Fibroblast of peridontal ligament (primary cell): ENCODE measurements at regions not wholly inside any gene's neighbourhood (a gene's known extent, or its start where the extent isn't known, plus 50 kb on each side); places are given as distances from the start of the nearest gene placed in this dataset.

Experiments
- DNase-seq: peaks from one replicate; pipeline ENCODE4 v3.0.0-alpha.2; 2010; ENCODE audit errors: extremely low read depth

DNA sequence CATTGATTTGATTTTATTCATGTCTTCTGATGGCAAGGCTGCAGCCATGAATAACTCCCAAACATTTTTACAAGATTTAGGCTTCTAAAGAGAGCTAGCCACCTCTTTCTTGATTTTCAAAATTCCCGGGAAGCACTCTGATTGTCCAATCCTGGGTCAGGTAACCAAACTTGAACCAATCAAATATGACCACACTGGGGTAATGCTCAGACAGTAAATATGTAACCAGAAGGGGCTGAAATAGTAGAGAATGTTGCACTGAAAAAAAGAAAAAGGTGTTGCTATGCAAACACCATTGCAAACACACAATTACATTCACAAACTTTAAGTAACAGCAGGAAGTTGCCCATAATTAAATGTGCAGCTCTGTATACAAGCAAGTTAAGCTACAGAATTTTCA is 112.9 kb upstream of the IQCM start:
- DNase-seq: no peak

- DNase-seq: no peak
These were observed 115.8 kb upstream of the IQCM start for GRCh38 chr4:149931431-149931830.

DNA sequence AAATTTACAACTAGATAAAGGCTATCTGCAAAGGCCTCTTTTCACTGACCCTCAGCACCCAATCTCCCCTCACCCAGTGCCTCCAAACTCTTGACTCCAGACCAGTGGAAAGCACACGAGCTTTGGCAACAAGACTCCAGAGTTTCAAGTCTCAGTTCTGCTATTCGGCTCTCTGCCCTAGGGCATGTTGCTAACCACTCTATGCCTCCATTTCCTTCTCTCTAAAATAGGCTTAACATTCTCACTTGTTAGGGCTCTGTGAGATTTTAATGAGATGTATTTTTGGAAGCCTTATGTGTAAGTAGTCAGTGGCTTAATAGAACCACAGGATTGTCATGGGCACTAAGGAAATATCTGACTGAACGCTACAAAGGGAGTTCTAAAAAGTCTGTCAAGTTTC is 116.5 kb upstream of the IQCM start:
- no peak for DNase-seq

GRCh38 chr4:149933120-149933519 is 117.5 kb upstream of the IQCM start:
- no peak for DNase-seq

- peak; percentile 11 for DNase-seq
These were observed 118.2 kb upstream of the IQCM start for GRCh38 chr4:149933883-149934282.

GRCh38 chr4:149949381-149949780 is 128.9 kb upstream of the DCLK2 start:
- DNase-seq: no peak

DNA sequence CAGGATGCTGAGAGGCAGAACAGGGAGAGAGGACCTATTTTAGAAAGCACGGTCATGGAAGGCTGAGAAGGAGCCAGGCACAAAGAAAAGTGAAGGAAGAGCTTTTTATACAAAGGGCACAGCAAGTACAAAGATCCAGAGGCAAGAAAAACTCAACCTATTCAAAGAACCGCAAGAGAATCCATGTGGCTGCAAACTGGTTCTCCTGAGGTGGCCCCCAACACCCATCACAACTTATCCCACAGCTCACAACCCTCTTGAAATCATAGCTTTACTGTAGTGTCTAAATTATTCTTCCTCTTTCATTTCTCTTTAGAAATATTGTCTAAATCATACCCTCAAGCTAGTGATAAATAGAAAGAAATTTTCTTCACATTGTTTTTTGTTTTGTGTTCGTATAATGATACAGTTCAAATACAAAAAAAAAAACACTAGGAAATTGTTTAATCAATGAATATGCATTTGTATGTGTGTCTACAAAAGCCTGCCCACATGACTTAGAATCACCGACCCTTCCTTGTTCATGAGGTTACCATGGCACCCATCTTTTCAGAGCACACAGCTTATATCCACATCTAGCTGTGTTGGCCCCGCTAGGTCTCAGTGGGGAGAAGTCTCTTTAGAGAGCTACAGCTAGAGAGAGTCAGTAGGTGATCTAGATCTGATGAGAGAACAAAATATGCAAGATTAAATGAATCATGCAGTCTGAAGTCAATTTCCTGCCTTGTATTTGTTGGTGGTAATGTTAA is 126.9 kb upstream of the DCLK2 start:
- DNase-seq: no peak

GRCh38 chr4:149952101-149952500 is 126.1 kb upstream of the DCLK2 start:
- DNase-seq: no peak

GRCh38 chr4:149952716-149953115 is 125.5 kb upstream of the DCLK2 start:
- no peak for DNase-seq

GRCh38 chr4:149955780-149956390 is 122.4 kb upstream of the DCLK2 start:
- DNase-seq: no peak

- DNase-seq: no peak
These were observed 121.6 kb upstream of the DCLK2 start for GRCh38 chr4:149956678-149957077.

DNA sequence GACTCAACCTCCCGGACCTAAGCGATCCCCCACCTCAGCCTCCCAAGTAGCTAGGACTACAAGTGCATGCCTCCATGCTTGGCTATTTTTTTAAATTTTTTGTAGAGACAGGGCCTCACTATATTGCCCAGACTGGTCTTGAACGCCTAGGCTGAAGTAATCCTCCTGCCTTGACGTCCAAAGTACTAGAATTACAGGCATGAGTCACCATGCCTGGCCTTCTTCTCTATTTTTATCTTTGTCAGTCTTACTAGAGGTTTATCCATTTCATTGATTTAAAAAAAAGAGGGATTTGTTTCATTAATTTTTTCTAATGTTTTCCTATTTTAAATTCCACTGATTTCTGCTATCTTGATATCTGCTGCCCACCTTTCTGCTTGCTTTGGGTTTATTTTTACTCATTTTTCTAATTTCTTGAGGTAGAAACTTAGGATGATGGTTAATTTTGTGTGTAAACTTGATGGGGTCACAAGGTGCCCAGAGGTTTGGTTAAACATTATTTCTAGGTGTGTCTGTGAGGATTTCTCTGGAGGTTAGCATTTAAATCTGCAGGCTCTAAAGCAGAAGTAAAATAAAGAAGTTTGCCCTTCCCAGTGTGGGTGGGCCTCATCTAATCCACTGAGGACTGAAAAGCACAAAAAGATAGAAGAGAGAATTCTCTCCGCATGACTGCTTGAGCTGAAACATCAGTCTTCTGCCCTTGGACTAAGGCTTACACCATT is 116.2 kb upstream of the DCLK2 start:
- DNase-seq: peak; percentile 75

GRCh38 chr4:149964001-149964796 is 114.0 kb upstream of the DCLK2 start:
- no peak for DNase-seq

DNA sequence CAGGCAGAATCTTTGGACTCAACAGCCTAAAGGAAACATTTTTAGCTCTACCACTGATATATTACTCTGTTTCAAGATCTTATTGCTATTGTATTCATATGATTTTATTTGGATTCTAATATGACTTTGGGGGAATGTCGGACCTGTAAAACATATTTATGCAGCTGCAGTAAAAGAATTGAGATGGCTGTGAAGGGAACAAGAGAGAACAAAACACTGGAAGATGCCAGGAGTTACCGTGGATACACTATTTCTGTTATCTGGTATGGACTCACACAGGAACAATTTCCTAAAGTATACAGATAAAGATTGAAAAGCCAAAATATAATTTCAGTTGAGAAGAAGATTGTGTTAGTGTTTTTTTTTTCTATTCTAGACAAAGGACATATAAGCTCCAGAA is 113.0 kb upstream of the DCLK2 start:
- DNase-seq: no peak

DNA sequence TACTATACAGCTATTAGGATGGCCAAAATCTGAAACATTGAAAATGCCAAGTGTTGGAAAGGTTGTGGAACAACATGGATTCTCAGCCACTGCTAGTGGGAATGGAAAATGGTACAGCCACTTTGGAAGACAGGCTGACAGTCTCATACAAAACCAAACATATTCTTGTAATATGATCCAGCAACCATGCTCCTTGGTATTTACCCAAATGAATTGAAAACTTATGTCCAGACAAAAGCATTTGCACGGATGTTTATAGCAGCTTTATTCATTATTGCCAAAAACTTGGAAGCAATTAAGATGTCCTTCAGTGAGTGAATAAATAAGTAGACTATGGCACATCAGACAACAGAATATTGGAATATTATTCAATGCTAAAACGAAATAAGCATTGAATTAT is 105.8 kb upstream of the DCLK2 start:
- peak; percentile 87 for DNase-seq

DNA sequence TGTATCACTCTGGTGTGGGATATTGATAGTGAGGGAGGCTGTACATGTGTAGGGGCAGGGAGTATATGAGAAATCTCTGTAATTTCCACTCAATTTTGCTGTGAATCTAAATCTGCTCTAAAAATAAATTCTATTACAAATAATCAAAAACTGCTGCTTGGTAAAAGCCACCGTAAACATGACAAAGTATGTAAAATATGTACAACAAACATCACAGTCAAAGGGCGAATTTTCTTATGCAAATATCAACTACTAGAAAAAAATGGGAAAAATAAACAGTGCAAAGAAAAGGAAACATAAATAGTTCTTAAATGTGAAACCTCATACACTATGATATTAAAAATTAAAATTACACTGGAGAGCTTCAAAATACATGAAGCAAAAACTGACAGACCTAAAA is 105.1 kb upstream of the DCLK2 start:
- peak; percentile 18 for DNase-seq

GRCh38 chr4:149975172-149975571 is 103.1 kb upstream of the DCLK2 start:
- DNase-seq: no peak

DNA sequence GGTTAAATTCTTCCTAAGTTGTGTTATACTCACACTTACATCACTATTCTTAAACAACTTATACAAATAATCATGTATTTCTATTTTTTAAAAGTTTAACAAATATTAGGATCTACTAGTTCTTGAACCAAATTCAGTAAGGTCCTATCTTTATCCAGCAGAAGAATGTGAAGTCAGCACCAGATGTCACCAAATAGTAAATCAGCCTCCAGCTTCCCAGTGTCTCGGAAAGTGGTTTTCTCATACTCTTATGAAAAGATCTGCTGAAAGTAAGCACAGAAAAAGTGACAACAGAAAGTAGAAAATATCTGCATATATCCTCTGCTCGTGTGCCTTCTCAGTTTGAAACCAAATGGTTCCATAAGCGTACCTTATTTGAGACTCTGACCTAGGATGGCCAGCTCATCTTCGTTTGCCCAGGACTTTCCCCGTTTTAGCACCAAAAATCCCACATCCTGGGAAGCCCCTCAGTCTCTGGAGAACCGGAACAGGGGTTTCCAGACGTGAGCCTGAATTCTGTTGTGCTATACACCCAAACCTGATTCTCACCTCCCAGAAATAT is 98.0 kb upstream of the DCLK2 start:
- DNase-seq: peak; percentile 13

DNA sequence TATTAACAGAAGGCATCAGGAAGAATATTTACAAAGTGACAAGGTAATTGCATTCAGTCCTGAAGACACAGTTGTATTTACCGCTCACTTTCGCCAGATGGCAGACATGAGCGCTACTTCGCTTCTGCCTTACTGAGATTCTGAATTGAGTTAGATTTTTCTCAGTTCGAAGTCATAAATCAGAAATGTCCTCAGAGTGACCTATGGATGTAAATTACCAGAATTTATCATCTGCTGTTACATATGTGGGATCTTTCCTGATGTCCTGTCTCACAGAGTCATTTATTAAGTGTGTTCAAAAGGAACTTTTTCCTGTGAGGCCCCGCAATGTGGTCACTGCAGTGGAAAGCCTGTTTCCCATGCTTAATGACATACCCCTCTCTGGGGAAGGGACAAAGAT is 97.3 kb upstream of the DCLK2 start:
- DNase-seq: peak; percentile 76

DNA sequence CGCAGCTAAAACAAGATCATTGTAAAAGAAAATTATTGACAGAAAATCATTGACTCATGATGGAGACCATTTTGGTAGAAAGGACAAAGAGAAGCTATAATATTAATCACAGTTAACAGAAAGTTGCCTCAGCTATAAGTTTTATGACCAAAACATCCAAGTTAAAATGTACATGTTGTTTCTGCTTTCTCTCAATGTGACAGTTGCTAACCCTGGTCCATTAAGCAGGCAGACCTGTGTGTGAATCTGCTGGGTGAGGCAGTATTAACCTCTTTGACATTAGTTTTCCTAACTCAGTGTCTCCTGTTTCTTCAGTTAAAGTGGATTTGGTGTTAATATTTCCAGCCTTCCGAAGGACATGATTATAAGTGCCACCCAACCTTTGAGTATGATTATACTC is 94.8 kb upstream of the DCLK2 start:
- no peak for DNase-seq

GRCh38 chr4:149983931-149984330 is 94.3 kb upstream of the DCLK2 start:
- no peak for DNase-seq

- DNase-seq: no peak
These were observed 92.3 kb upstream of the DCLK2 start for GRCh38 chr4:149985981-149986380.
